Raji (cell line): ENCODE measurements at regions not wholly inside any gene's neighbourhood (a gene's known extent, or its start where the extent isn't known, plus 50 kb on each side); places are given as distances from the start of the nearest gene placed in this dataset.

Experiments
- POLR2A ChIP-seq: IDR thresholded peaks from 2 replicates; pipeline ENCODE4 v1.6.1; 2011; ENCODE audit warnings: low read depth, low read length, control low read depth; ENCODE audit not compliant: insufficient read depth

GRCh38 chr7:26093023-26093422, 59.0 kb upstream of the NFE2L3 start:
- no peak for TF ChIP-seq POLR2A

- no peak for TF ChIP-seq POLR2A
Measured at GRCh38 chr7:26096136-26096535, 55.9 kb upstream of the NFE2L3 start.

- no peak for TF ChIP-seq POLR2A
Measured at GRCh38 chr7:26097837-26098668, 53.9 kb upstream of the NFE2L3 start.

- no peak for TF ChIP-seq POLR2A
Measured at GRCh38 chr7:26099236-26099635, 52.8 kb upstream of the NFE2L3 start.

- TF ChIP-seq POLR2A: no peak
Measured at GRCh38 chr7:26100406-26101339, 51.3 kb upstream of the NFE2L3 start.

- no peak for TF ChIP-seq POLR2A
Measured at GRCh38 chr7:26101361-26102151, 50.4 kb upstream of the NFE2L3 start.

- TF ChIP-seq POLR2A: no peak
Measured at GRCh38 chr7:26102176-26102575, 49.8 kb upstream of the NFE2L3 start.
